WERI-Rb-1 (cell line): ENCODE measurements at regions not wholly inside any gene's neighbourhood (a gene's known extent, or its start where the extent isn't known, plus 50 kb on each side); places are given as distances from the start of the nearest gene placed in this dataset.

Experiments
- DNase-seq: peaks from one replicate; pipeline ENCODE4 v3.0.0-alpha.2; 2020
- H3K27ac ChIP-seq: fragments of 250-450 bp; sonication (Bioruptor Pico); 2 replicates; pipeline ENCODE4 v1.5.1; 2020; ENCODE audit warnings: mild to moderate bottlenecking, moderate library complexity
- H3K27me3 ChIP-seq: fragments of 250-450 bp; sonication (Bioruptor Pico); 2 replicates; pipeline ENCODE4 v1.5.1; 2021; ENCODE audit warnings: mild to moderate bottlenecking, low read depth, moderate library complexity; ENCODE audit not compliant: insufficient read depth, severe bottlenecking
- H3K36me3 ChIP-seq: fragments of 250-450 bp; sonication (Bioruptor Pico); 2 replicates; pipeline ENCODE4 v1.5.1; 2020; ENCODE audit warnings: mild to moderate bottlenecking, moderate library complexity
- H3K4me3 ChIP-seq: 2 replicates; pipeline ENCODE4 v1.5.1; 2011; ENCODE audit warnings: low read depth, mild to moderate bottlenecking, control low read depth, low read length
- H3K9me3 ChIP-seq: fragments of 250-450 bp; sonication (Bioruptor Pico); 2 replicates; pipeline ENCODE4 v1.5.1; 2021; ENCODE audit warnings: mild to moderate bottlenecking, moderate library complexity; ENCODE audit not compliant: severe bottlenecking
- TF ChIP-seq, protein P1 (sequence below): IDR thresholded peaks from 2 replicates; pipeline ENCODE4 v1.5.1; 2011; ENCODE audit warnings: low read depth, mild to moderate bottlenecking, control low read depth, inconsistent platforms, low read length

DNA sequence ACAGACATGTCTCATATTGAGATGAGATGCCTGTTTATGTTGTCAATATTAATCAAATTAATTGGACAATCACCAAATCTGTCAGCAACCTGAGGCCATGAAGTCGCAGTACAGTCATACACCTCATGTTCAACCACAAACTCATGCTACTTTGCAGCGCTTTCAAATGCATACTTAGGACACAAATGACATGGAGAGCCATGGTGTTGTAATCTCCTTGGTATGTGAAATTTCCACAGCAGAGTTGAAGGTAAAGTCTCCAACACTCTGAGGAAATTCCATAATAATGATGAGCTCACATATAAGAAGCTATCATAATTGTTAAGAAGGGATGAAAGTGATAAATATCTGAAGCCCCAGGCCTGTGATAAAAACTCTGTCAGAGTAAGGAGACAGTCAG lies 873.9 kb downstream of the MCTP2 start:
- TF ChIP-seq, protein P1, sequence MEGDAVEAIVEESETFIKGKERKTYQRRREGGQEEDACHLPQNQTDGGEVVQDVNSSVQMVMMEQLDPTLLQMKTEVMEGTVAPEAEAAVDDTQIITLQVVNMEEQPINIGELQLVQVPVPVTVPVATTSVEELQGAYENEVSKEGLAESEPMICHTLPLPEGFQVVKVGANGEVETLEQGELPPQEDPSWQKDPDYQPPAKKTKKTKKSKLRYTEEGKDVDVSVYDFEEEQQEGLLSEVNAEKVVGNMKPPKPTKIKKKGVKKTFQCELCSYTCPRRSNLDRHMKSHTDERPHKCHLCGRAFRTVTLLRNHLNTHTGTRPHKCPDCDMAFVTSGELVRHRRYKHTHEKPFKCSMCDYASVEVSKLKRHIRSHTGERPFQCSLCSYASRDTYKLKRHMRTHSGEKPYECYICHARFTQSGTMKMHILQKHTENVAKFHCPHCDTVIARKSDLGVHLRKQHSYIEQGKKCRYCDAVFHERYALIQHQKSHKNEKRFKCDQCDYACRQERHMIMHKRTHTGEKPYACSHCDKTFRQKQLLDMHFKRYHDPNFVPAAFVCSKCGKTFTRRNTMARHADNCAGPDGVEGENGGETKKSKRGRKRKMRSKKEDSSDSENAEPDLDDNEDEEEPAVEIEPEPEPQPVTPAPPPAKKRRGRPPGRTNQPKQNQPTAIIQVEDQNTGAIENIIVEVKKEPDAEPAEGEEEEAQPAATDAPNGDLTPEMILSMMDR: no peak
- H3K36me3 ChIP-seq: no peaks in the 10 kb centered on the region
- DNase-seq: no peak
- no peaks in the 10 kb centered on the region for H3K9me3 ChIP-seq
- H3K27me3 ChIP-seq: peaks cover 28% of the 10 kb centered on the region
- H3K4me3 ChIP-seq: no peak overlapping the region
- no peak overlapping the region for H3K27ac ChIP-seq

DNA sequence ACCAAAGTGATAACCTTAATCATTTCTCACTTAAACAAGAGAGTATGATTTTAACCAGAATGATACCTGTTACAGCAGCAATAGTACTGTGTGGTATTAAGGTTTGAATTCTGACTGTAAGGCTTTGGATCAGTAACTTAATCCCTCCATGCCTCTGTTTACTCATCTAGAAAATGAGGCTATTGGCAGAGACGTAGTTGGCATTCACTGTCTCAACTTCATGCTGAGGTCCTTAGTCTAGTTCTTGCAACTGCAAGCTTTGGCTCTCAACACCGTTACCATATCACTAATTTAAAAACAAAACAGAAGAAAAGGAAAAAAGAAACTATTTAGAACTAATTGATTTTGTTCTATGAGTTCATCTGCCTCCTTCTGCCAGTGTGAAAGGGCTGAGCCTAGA lies 875.4 kb downstream of the MCTP2 start:
- DNase-seq: no peak

DNA sequence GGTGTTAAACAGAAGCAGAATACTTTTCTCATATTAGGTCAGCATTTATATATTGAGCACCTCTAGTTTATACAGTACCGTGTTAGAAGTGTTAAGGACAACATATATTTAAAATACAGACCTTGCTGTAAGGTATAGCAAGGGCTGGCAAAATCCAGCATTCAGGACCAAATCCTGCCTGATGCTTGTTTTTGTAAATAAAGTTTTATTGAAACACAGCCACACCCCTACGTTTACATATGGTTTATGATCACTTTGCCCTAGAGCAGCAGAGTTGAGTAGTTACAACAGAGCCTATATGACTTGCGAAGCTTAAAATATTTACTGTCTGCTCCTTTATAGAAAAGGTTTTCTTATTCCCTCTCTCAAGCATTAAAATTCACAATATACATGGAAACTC lies 877.3 kb downstream of the MCTP2 start:
- no peak for DNase-seq
- no peaks in the 10 kb centered on the region for H3K36me3 ChIP-seq
- H3K27ac ChIP-seq: no peak overlapping the region
- TF ChIP-seq, protein P1: no peak
- H3K4me3 ChIP-seq: no peak overlapping the region
- H3K27me3 ChIP-seq: peaks cover 28% of the 10 kb centered on the region
- no peaks in the 10 kb centered on the region for H3K9me3 ChIP-seq

More for the DNA sequence above, 875.4 kb downstream of the MCTP2 start:
- TF ChIP-seq, protein P1: no peak
- Histone ChIP-seq H3K36me3 (no peaks in the 10 kb centered on the region), H3K9me3 (no peaks in the 10 kb centered on the region), H3K27ac (no peak overlapping the region), H3K27me3 (peaks cover 28% of the 10 kb centered on the region), H3K4me3 (no peak overlapping the region)

DNA sequence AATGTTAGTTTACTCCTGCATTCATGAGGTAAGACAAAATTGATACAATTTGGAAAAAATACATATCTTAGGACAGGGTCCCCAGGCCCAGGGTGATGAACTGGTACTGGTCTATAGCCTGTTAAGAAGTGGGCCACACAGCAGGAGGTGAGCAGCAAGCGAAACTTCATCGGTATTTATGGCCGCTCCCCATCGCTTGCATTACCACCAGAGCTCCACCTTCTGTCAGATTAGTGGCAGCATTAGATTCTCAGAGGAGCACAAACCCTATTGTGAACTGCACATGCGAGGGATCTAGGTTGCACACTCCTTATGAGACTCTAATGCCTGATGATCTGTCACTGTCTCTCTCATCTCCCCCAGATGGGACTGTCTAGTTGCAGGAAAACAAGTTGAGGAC lies 880.6 kb downstream of the MCTP2 start:
- H3K9me3 ChIP-seq: no peaks in the 10 kb centered on the region
- TF ChIP-seq, protein P1: no peak
- H3K4me3 ChIP-seq: no peak overlapping the region
- no peaks in the 10 kb centered on the region for H3K36me3 ChIP-seq
- no peak overlapping the region for H3K27ac ChIP-seq
- H3K27me3 ChIP-seq: peaks cover 19% of the 10 kb centered on the region
- no peak for DNase-seq

DNA sequence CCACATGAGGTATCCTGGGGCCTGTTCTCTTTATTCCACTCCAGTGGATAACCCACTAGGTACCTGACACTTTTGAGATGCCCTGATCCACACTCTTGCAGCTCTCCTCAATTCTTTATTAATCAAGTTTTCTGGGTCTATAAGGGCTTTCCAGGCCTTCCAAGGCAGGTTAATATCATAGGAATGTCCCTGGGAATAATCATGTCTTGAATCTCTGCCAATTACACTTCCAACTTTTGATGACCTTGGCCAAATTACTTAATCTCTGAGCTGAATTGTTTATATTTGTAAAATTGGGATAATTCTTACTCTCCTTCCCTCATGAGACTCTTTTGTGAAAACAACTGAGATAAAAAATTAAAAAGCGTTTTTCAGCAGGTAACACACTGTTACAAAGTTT lies 881.7 kb downstream of the MCTP2 start:
- DNase-seq: no peak
- peaks cover 17% of the 10 kb centered on the region for H3K27me3 ChIP-seq
- no peak overlapping the region for H3K27ac ChIP-seq
- TF ChIP-seq, protein P1: no peak
- H3K9me3 ChIP-seq: no peaks in the 10 kb centered on the region
- H3K4me3 ChIP-seq: no peak overlapping the region
- no peaks in the 10 kb centered on the region for H3K36me3 ChIP-seq

DNA sequence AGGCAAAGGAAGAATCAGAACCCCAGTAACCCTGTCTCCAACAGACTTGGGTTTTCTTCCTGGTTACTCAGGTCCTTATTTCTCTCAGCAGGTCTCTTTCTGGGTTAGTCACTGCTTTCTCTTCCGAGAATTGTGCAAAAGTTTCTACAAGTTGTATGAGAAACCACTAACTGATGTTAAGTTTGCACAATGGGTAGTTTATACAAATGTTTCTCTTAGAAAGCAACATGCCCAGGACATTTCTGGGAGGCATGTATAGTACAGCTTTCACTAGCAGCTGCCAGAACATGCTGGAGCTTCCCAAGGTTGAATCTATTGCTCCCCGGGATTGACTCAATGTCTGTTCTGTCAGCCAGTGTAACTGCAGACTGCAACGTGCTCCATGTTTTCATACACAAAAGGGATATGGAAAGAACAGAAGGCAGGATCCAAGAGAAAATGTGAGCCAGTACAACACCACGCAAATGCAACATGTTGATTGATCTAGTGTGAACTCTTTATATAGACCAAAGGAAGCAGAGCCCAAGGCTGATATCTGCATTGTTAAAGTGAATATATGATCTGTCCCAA lies 887.8 kb downstream of the MCTP2 start:
- H3K9me3 ChIP-seq: no peaks in the 10 kb centered on the region
- no peaks in the 10 kb centered on the region for H3K36me3 ChIP-seq
- no peak overlapping the region for H3K4me3 ChIP-seq
- no peak for DNase-seq
- TF ChIP-seq, protein P1: no peak
- H3K27me3 ChIP-seq: peaks cover 28% of the 10 kb centered on the region
- no peak overlapping the region for H3K27ac ChIP-seq
